Epithelial cell of proximal tubule (primary cell): ENCODE measurements at regions not wholly inside any gene's neighbourhood (a gene's known extent, or its start where the extent isn't known, plus 50 kb on each side); places are given as distances from the start of the nearest gene placed in this dataset.

ENCODE experiments used
- DNase-seq: peaks from one replicate; pipeline ENCODE4 v3.0.0-alpha.2; 2011; ENCODE audit warnings: low read depth
- H3K4me3 ChIP-seq: 2 replicates; pipeline ENCODE4 v1.5.1; 2011; ENCODE audit warnings: low read depth, mild to moderate bottlenecking, low read length
- CTCF ChIP-seq: conservative IDR thresholded peaks from 2 replicates; pipeline ENCODE4 v1.5.1; 2012; ENCODE audit warnings: low read depth, mild to moderate bottlenecking, low read length

GRCh38 chr4:132540797-132541196 lies 608.3 kb upstream of the PCDH10 start:
- no peak for DNase-seq
- no peak overlapping the region for H3K4me3 ChIP-seq
- no peak for TF ChIP-seq CTCF

- DNase-seq = no peak
- TF ChIP-seq CTCF = no peak
- no peak overlapping the region for H3K4me3 ChIP-seq
These were observed 606.9 kb upstream of the PCDH10 start for GRCh38 chr4:132542228-132542627.

- no peak for DNase-seq
- no peak overlapping the region for H3K4me3 ChIP-seq
- no peak for TF ChIP-seq CTCF
These were observed 600.6 kb upstream of the PCDH10 start for GRCh38 chr4:132548463-132548862.

GRCh38 chr4:132556316-132556715 lies 592.8 kb upstream of the PCDH10 start:
- no peak for DNase-seq
- no peak overlapping the region for H3K4me3 ChIP-seq
- no peak for TF ChIP-seq CTCF

DNA sequence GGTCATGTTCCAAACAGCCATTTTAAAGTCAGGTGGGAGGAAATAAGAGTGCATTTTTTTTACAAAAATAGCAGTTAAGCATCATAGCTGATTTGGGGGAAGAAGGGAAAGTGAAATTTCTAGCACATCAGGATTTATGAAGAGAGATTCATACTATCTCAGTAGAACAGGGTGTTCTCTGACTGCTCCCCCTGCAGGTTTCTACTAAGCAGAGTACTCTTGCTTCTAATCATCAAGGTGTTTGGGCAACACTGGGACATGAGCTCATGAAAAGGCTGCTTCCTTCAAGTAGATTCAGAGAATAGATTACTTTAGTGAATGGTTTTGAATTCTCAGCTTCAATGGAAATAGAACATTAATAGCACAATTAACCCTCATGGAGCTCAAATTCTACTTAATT lies 591.4 kb upstream of the PCDH10 start:
- H3K4me3 ChIP-seq = no peak overlapping the region
- no peak for DNase-seq
- TF ChIP-seq CTCF = peak; percentile 46

DNA sequence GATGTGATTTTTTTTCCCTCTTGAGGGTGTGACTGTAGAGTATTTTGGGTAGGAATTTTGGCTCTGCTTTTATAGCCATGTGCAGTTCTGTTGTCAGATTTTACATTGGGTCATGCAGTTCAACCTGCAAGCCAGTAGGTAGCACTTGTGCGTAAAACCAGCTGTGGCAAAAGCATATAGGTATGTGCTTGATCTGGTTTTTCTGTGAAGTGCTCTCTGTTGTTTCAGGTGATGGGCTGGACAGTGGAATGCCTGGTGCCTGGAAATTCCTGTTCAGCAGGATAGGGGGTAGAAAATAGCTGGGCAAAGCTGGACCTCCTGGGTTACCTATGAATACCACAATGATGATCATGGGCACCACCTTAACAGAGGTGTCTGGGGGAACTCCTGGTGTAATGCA lies 584.2 kb upstream of the PCDH10 start:
- no peak overlapping the region for H3K4me3 ChIP-seq
- DNase-seq = no peak
- peak; percentile 24 for TF ChIP-seq CTCF

DNA sequence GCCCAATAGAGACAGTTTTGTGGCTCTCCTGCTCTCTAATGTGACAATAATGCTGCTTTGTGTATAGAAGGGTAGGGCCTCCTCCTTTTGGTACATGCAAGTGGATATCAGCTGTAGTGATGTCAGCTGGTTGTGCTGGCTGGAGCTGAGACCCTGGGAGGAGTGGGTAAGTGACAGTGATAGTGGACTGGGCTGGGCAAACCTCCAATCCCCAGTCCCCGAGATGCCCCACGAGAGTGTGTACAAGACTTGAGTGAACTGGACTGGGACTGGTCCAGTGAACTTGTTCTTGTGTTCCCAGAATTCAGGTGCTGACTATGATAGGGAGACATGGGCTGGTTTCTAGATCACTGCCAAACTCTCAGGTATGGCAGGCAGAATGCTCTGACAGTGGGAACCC lies 583.6 kb upstream of the PCDH10 start:
- TF ChIP-seq CTCF = no peak
- DNase-seq = no peak
- no peak overlapping the region for H3K4me3 ChIP-seq
